Gastroesophageal sphincter (tissue), 4 donors: ENCODE measurements at regions not wholly inside any gene's neighbourhood (a gene's known extent, or its start where the extent isn't known, plus 50 kb on each side); places are given as distances from the start of the nearest gene placed in this dataset.

Source experiments
- ATAC-seq: fragments of 150-250 bp; one replicate; pipeline ENCODE4 v1.9.1; 2016; ENCODE audit warnings: mild to moderate bottlenecking, moderate library complexity
- H3K27ac ChIP-seq, 4 donors: fragments of 200-600 bp; sonication (generic) in 3 of 4; 1 replicate in 3 of 4; 2 replicates in 1 of 4; pipeline ENCODE4 v1.5.1; 2016 to 2019
- H3K27me3 ChIP-seq: fragments of 200-600 bp; sonication (generic); one replicate; pipeline ENCODE4 v1.5.1; 2019
- H3K36me3 ChIP-seq, 2 donors: fragments of 200-600 bp; sonication (generic); one replicate each; pipeline ENCODE4 v1.5.1; 2019; ENCODE audit warnings: control low read depth in 1 of 2
- H3K4me1 ChIP-seq, 3 donors: fragments of 200-600 bp; sonication (generic); 1 replicate in 2 of 3; 2 replicates in 1 of 3; pipeline ENCODE4 v1.5.1; 2016 to 2019; ENCODE audit warnings: control low read depth in 2 of 3
- H3K4me3 ChIP-seq, 2 donors: fragments of 200-600 bp; sonication (generic); one replicate each; pipeline ENCODE4 v1.5.1; 2019; ENCODE audit warnings: mild to moderate bottlenecking in 1 of 2, moderate library complexity in 1 of 2
- H3K9me3 ChIP-seq, 3 donors: fragments of 200-600 bp; sonication (generic); one replicate each; pipeline ENCODE4 v1.5.1; 2017 to 2019; ENCODE audit warnings: control low read depth in 2 of 3
- CTCF ChIP-seq, 4 experiments: fragments of 200-600 bp in 2 of 4; fragments of 450-650 bp in 2 of 4; sonication (generic) in 1 of 4; IDR thresholded peaks; one replicate each; pipeline ENCODE4 v1.5.1; 2017 to 2019; ENCODE audit warnings: antibody characterized with exemption in 4 of 4, mild to moderate bottlenecking in 2 of 4, moderate library complexity in 2 of 4
- EP300 ChIP-seq: sonication (generic); formaldehyde crosslinking; IDR thresholded peaks from one replicate; pipeline ENCODE4 v1.6.1; 2017; ENCODE audit warnings: antibody characterized with exemption, mild to moderate bottlenecking
- POLR2A ChIP-seq, 2 donors: fragments of 450-650 bp; IDR thresholded peaks; one replicate each; pipeline ENCODE4 v1.6.1; 2017; ENCODE audit warnings: antibody characterized with exemption in 2 of 2, mild to moderate bottlenecking in 2 of 2, moderate library complexity in 1 of 2
- POLR2AphosphoS5 ChIP-seq: sonication (generic); formaldehyde crosslinking; IDR thresholded peaks from one replicate; pipeline ENCODE4 v1.6.1; 2017; ENCODE audit warnings: antibody characterized with exemption
- WGBS, 2 donors: methylation state at CpG; one replicate each; pipeline ENCODE4 v1.1.5; 2018; ENCODE audit warnings: low coverage in 1 of 2; 5-methylcytosine and 5-hydroxymethylcytosine counted together

- no peak for ATAC-seq
- no peaks in the 10 kb centered on the region for H3K9me3 ChIP-seq
- H3K36me3 ChIP-seq: no peaks in the 10 kb centered on the region
- peaks cover 19 to 44% (median 33%) of the 10 kb centered on the region in 3 donors for H3K4me1 ChIP-seq
- H3K27ac ChIP-seq: peak overlapping the region in 3 of 4 donors; percentile 57 to 72 (median 70)
- WGBS, 2 donors: 25% methylated on average over 1 of the region's 1 CpG; no CpG with 5 or more reads in 1 of the 2 donors
- no peak overlapping the region for H3K4me3 ChIP-seq
- no peaks in the 10 kb centered on the region for H3K27me3 ChIP-seq
- TF ChIP-seq POLR2A (IDR thresholded peaks at IDR 0.05) (no peak), EP300 (no peak), POLR2AphosphoS5 (no peak), CTCF (IDR thresholded peaks at IDR 0.05) (no peak)
Observed at GRCh38 chr2:160911258-160911657, 249.0 kb upstream of the TANK start.

GRCh38 chr2:160912276-160912675, 248.0 kb upstream of the TANK start:
- ATAC-seq: no peak
- Histone ChIP-seq H3K4me3 (no peak overlapping the region), H3K36me3 (no peaks in the 10 kb centered on the region), H3K27ac (peak overlapping the region in 1 of 4 donors; percentile 35), H3K4me1 (peaks cover 19 to 39% (median 33%) of the 10 kb centered on the region in 3 donors), H3K9me3 (no peaks in the 10 kb centered on the region), H3K27me3 (no peaks in the 10 kb centered on the region)
- 73% methylated on average over 1 to 2 of the region's 2 CpGs for WGBS, 2 donors
- TF ChIP-seq POLR2AphosphoS5: no peak
- TF ChIP-seq POLR2A (IDR thresholded peaks at IDR 0.05): no peak
- no peak for TF ChIP-seq CTCF (IDR thresholded peaks at IDR 0.05)
- TF ChIP-seq EP300: no peak

- no peaks in the 10 kb centered on the region for H3K27me3 ChIP-seq
- no peak for ATAC-seq
Observed at GRCh38 chr2:160913323-160913722, 246.9 kb upstream of the TANK start.

GRCh38 chr2:160914217-160914616, 246.0 kb upstream of the TANK start:
- ATAC-seq: no peak
- H3K27me3 ChIP-seq: no peaks in the 10 kb centered on the region
- H3K4me1 ChIP-seq: peaks cover 19 to 46% (median 29%) of the 10 kb centered on the region in 3 donors
- H3K4me3 ChIP-seq: no peak overlapping the region
- H3K9me3 ChIP-seq: no peaks in the 10 kb centered on the region
- H3K27ac ChIP-seq: no peak overlapping the region
- no peaks in the 10 kb centered on the region for H3K36me3 ChIP-seq
- TF ChIP-seq POLR2A (IDR thresholded peaks at IDR 0.05): no peak
- no peak for TF ChIP-seq EP300
- no peak for TF ChIP-seq POLR2AphosphoS5
- TF ChIP-seq CTCF (IDR thresholded peaks at IDR 0.05): no peak

More at GRCh38 chr2:160913323-160913722, 246.9 kb upstream of the TANK start:
- TF ChIP-seq EP300: no peak
- TF ChIP-seq POLR2A (IDR thresholded peaks at IDR 0.05): no peak
- no peak for TF ChIP-seq CTCF (IDR thresholded peaks at IDR 0.05)
- TF ChIP-seq POLR2AphosphoS5: no peak
- Histone ChIP-seq H3K4me3 (no peak overlapping the region), H3K36me3 (no peaks in the 10 kb centered on the region), H3K9me3 (no peaks in the 10 kb centered on the region), H3K27ac (no peak overlapping the region), H3K4me1 (peaks cover 19 to 41% (median 33%) of the 10 kb centered on the region in 3 donors)
- 100% methylated on average over 1 of the region's 1 CpG; no CpG with 5 or more reads in 1 of the 2 donors for WGBS, 2 donors

- ATAC-seq: no peak
Observed at GRCh38 chr2:160916300-160916699, 243.9 kb upstream of the TANK start.

More at GRCh38 chr2:160916300-160916699, 243.9 kb upstream of the TANK start:
- Histone ChIP-seq H3K9me3 (no peaks in the 10 kb centered on the region), H3K4me1 (peaks cover 5 to 46% (median 25%) of the 10 kb centered on the region in 3 donors), H3K27me3 (no peaks in the 10 kb centered on the region), H3K36me3 (no peaks in the 10 kb centered on the region), H3K27ac (no peak overlapping the region), H3K4me3 (no peak overlapping the region)
- WGBS, 2 donors: 100% methylated on average over 1 of the region's 1 CpG
- TF ChIP-seq POLR2A (IDR thresholded peaks at IDR 0.05) (no peak), CTCF (IDR thresholded peaks at IDR 0.05) (no peak), EP300 (no peak), POLR2AphosphoS5 (no peak)
